OCI-LY7 (cell line): ENCODE measurements at regions not wholly inside any gene's neighbourhood (a gene's known extent, or its start where the extent isn't known, plus 50 kb on each side); places are given as distances from the start of the nearest gene placed in this dataset.

Experiments used
- BruUV-seq: library from RNA; stranded (reverse); fragments of 400-500 nt; replicated peaks from 2 replicates; lab custom pipeline; 2021; lab: Mats Ljungman, UMichigan
- CTCF ChIA-PET: fragments of 300-600 bp; sonication (Branson Sonifier 250); formaldehyde crosslinking; loops from one replicate; lab custom pipeline; 2022; ENCODE audit warnings: antibody characterized with exemption; ENCODE audit not compliant: unreplicated experiment; lab: Charles Lee
- POLR2A ChIA-PET: fragments of 300-600 bp; sonication (Branson Sonifier 250); formaldehyde crosslinking; loops from one replicate; lab custom pipeline; 2022; ENCODE audit warnings: antibody characterized with exemption; lab: Charles Lee
- DNase-seq: peaks from one replicate; pipeline ENCODE4 v3.0.0-alpha.2; 2015; ENCODE audit warnings: low spot score
- H2AFZ ChIP-seq: fragments of 200-600 bp; sonication (generic), shearing (Covaris generic); 2 replicates; pipeline ENCODE4 v1.6.1; 2014; ENCODE audit warnings: mild to moderate bottlenecking, antibody characterized with exemption, low read length, moderate library complexity
- H3K27ac ChIP-seq: fragments of 200-600 bp; sonication (generic); 2 replicates; pipeline ENCODE4 v1.5.1; 2014; ENCODE audit warnings: mixed run types, low read depth, mild to moderate bottlenecking, moderate library complexity, low read length, inconsistent platforms; ENCODE audit not compliant: poor library complexity, severe bottlenecking
- H3K36me3 ChIP-seq: fragments of 200-600 bp; sonication (generic); 2 replicates; pipeline ENCODE4 v1.6.1; 2014; ENCODE audit warnings: mild to moderate bottlenecking, antibody characterized with exemption, low read length, moderate library complexity, mixed read lengths; ENCODE audit not compliant: insufficient read depth
- H3K4me1 ChIP-seq: fragments of 200-600 bp; sonication (generic); 2 replicates; pipeline ENCODE4 v1.5.1; 2014; ENCODE audit warnings: mild to moderate bottlenecking, low read length; ENCODE audit not compliant: insufficient read depth, poor library complexity, severe bottlenecking
- H3K4me2 ChIP-seq: fragments of 200-600 bp; sonication (generic); 2 replicates; pipeline ENCODE4 v1.6.1; 2014; ENCODE audit warnings: mild to moderate bottlenecking, low read length
- H3K4me3 ChIP-seq: fragments of 200-600 bp; sonication (generic); 2 replicates; pipeline ENCODE4 v1.5.1; 2014; ENCODE audit warnings: mild to moderate bottlenecking, low read depth, low read length; ENCODE audit not compliant: poor library complexity, severe bottlenecking
- H3K79me2 ChIP-seq: fragments of 200-600 bp; sonication (generic); 2 replicates; pipeline ENCODE4 v1.6.1; 2016; ENCODE audit warnings: low read depth, mild to moderate bottlenecking, low read length, moderate library complexity, mixed read lengths; ENCODE audit not compliant: insufficient read depth
- H3K9me2 ChIP-seq: fragments of 200-600 bp; sonication (generic); 2 replicates; pipeline ENCODE4 v1.6.1; 2016; ENCODE audit warnings: mild to moderate bottlenecking, low read length, mixed read lengths; ENCODE audit not compliant: insufficient read depth
- H3K9me3 ChIP-seq: fragments of 200-600 bp; sonication (generic); 2 replicates; pipeline ENCODE4 v1.6.1; 2014; ENCODE audit warnings: mild to moderate bottlenecking, mixed run types, low read length, mixed read lengths
- H4K20me1 ChIP-seq: fragments of 200-600 bp; sonication (generic); 2 replicates; pipeline ENCODE4 v1.6.1; 2014; ENCODE audit warnings: mild to moderate bottlenecking, antibody characterized with exemption, low read length, moderate library complexity, mixed read lengths; ENCODE audit not compliant: insufficient read depth
- EZH2phosphoT487 ChIP-seq: fragments of 200-600 bp; sonication (generic); IDR thresholded peaks from 2 replicates; pipeline ENCODE4 v1.6.1; 2018; ENCODE audit warnings: low read depth, borderline replicate concordance, mild to moderate bottlenecking, mixed run types, antibody characterized with exemption, low read length, moderate library complexity, mixed read lengths
- intact Hi-C: fragments of 100-400 bp; cut with micrococcal nuclease; formaldehyde crosslinking; loops from one replicate; pipeline ENCODE4 v1.10.0; 2022; ENCODE audit not compliant: unreplicated experiment
- TF ChIP-seq, protein P1 (sequence below): fragments of 200-600 bp; sonication (generic); conservative IDR thresholded peaks from 2 replicates; pipeline ENCODE4 v1.5.1; 2014; ENCODE audit warnings: mild to moderate bottlenecking, antibody characterized with exemption, low read length, moderate library complexity, mixed read lengths

DNA sequence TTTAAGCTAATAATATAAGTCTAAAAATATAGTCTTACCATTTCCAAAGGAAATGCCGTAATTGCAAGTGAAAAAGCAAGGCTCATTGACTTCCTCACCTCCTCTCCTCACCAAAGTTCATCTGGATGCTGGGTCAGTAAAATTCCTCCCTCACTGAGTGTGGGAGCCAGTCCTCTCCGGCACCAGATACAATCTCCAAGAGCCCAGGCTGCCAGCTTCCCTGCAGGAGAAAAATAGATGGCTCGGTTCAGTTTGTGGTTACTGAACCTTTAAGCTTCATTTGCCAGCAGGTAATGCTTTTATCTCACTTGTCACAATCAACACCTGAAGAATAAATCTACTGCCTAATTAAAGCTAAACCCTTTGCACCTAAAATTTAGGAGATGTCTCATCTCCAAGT is 115.3 kb upstream of the VLDLR start:
- H3K79me2 ChIP-seq = no peaks in the 10 kb centered on the region
- no peak overlapping the region for H3K4me3 ChIP-seq
- no peaks in the 10 kb centered on the region for H3K9me3 ChIP-seq
- intact Hi-C loops = no loop called here
- DNase-seq = no peak
- ChIA-PET POLR2A (no interaction called here), CTCF (no interaction called here)
- H4K20me1 ChIP-seq = no peaks in the 10 kb centered on the region
- BruUV-seq = no TSS peak
- H2AFZ ChIP-seq = no peak overlapping the region
- no peak overlapping the region for H3K4me2 ChIP-seq
- no peaks in the 10 kb centered on the region for H3K9me2 ChIP-seq
- no peaks in the 10 kb centered on the region for H3K4me1 ChIP-seq
- no peak overlapping the region for H3K27ac ChIP-seq
- H3K36me3 ChIP-seq = no peaks in the 10 kb centered on the region
- TF ChIP-seq, protein P1, sequence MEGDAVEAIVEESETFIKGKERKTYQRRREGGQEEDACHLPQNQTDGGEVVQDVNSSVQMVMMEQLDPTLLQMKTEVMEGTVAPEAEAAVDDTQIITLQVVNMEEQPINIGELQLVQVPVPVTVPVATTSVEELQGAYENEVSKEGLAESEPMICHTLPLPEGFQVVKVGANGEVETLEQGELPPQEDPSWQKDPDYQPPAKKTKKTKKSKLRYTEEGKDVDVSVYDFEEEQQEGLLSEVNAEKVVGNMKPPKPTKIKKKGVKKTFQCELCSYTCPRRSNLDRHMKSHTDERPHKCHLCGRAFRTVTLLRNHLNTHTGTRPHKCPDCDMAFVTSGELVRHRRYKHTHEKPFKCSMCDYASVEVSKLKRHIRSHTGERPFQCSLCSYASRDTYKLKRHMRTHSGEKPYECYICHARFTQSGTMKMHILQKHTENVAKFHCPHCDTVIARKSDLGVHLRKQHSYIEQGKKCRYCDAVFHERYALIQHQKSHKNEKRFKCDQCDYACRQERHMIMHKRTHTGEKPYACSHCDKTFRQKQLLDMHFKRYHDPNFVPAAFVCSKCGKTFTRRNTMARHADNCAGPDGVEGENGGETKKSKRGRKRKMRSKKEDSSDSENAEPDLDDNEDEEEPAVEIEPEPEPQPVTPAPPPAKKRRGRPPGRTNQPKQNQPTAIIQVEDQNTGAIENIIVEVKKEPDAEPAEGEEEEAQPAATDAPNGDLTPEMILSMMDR = no peak

DNA sequence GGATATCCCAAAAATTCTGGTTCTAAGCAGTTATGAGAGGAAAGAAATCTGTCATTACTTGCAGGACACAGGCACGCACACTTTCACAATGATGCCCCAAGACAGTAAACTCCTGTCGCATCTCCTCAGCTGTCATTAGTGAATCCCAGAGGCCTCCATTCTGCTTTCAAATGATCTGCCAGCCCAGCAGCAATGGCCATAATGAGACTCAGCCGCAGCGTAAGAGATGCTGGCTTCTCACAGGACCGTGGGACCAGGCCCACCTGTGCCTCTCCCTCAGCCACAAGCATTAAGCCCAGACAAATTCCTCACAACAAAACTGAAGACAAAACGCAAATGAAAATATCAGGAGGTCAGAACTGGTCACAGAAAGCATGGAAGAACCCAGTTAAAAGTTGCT is 98.0 kb upstream of the VLDLR start:
- intact Hi-C loops = no loop called here
- Histone ChIP-seq H3K4me1 (no peaks in the 10 kb centered on the region), H2AFZ (no peak overlapping the region), H3K79me2 (no peaks in the 10 kb centered on the region), H3K9me3 (no peaks in the 10 kb centered on the region), H4K20me1 (no peaks in the 10 kb centered on the region), H3K4me2 (no peak overlapping the region), H3K9me2 (no peaks in the 10 kb centered on the region), H3K27ac (no peak overlapping the region), H3K4me3 (no peak overlapping the region), H3K36me3 (no peaks in the 10 kb centered on the region)
- no TSS peak for BruUV-seq
- no peak for DNase-seq
- POLR2A ChIA-PET = no interaction called here
- TF ChIP-seq EZH2phosphoT487 = no peak
- CTCF ChIA-PET = no interaction called here

DNA sequence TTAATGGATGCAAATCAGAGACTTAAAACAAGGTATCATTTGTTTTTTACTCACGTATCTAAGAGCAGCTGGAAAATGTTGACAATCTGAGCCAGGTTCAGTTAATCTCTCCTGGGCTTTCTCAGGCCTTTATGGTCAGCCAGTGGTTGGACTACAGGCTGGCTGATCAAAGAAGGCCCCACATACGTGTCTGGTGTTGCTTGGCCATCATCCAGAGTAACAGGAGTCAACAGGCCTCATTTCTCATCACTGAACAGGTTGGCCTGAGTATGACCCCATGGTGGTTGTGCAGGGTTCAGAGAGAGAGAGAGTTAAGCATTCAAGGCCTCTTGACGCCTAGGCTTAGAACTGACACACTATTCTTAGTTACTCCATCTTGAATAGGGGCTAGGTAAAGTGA is 97.0 kb upstream of the VLDLR start:
- DNase-seq = no peak
- no peaks in the 10 kb centered on the region for H3K36me3 ChIP-seq
- H2AFZ ChIP-seq = no peak overlapping the region
- ChIA-PET CTCF (no interaction called here), POLR2A (no interaction called here)
- no peak overlapping the region for H3K4me2 ChIP-seq
- no peak for TF ChIP-seq EZH2phosphoT487
- TF ChIP-seq, protein P1 = no peak
- H3K79me2 ChIP-seq = no peaks in the 10 kb centered on the region
- no peak overlapping the region for H3K27ac ChIP-seq
- intact Hi-C loops = no loop called here
- no TSS peak for BruUV-seq
- H4K20me1 ChIP-seq = no peaks in the 10 kb centered on the region
- H3K9me3 ChIP-seq = no peaks in the 10 kb centered on the region
- no peaks in the 10 kb centered on the region for H3K9me2 ChIP-seq
- H3K4me1 ChIP-seq = no peaks in the 10 kb centered on the region
- H3K4me3 ChIP-seq = no peak overlapping the region
